BLaER1 treated with 17β-estradiol and CSF1 and Interleukin-3, amounts not matched to agents 10 nM and 100 nM (cell line): ENCODE measurements at regions not wholly inside any gene's neighbourhood (a gene's known extent, or its start where the extent isn't known, plus 50 kb on each side); places are given as distances from the start of the nearest gene placed in this dataset.
A peak's percentile ranks its signal among the peaks of the same experiment; 100 is the strongest.
"Not testable (repeated sequence)": the region's sequence is repeated elsewhere in the genome, so short reads cannot be mapped to it uniquely, and the experiment has no call there.

Experiments
- H3K27ac ChIP-seq, 11 experiments: shearing (Covaris generic); formaldehyde crosslinking; 2 replicates each; pipeline ENCODE4 v1.8.1; 2022
- H3K27me3 ChIP-seq, 11 experiments: shearing (Covaris generic); formaldehyde crosslinking; 2 replicates each; pipeline ENCODE4 v1.8.1; 2022
- H3K36me3 ChIP-seq, 11 experiments: shearing (Covaris generic); formaldehyde crosslinking; 2 replicates each; pipeline ENCODE4 v1.8.1; 2022
- H3K4me1 ChIP-seq, 10 experiments: shearing (Covaris generic); formaldehyde crosslinking; 2 replicates each; pipeline ENCODE4 v1.8.1; 2022
- H3K4me2 ChIP-seq, 11 experiments: shearing (Covaris generic); formaldehyde crosslinking; 2 replicates each; pipeline ENCODE4 v1.8.1; 2022
- H3K4me3 ChIP-seq, 10 experiments: shearing (Covaris generic); formaldehyde crosslinking; 2 replicates each; pipeline ENCODE4 v1.8.1; 2022
- H3K9ac ChIP-seq, 11 experiments: shearing (Covaris generic); formaldehyde crosslinking; 2 replicates each; pipeline ENCODE4 v1.8.1; 2022
- H3K9me3 ChIP-seq, 11 experiments: shearing (Covaris generic); formaldehyde crosslinking; replicated peaks in 1 of 11; 2 replicates each; pipeline ENCODE4 v1.8.1; 2022
- H4K20me1 ChIP-seq, 11 experiments: shearing (Covaris generic); formaldehyde crosslinking; 2 replicates each; pipeline ENCODE4 v1.8.1; 2022
- Cebpa-rat ChIP-seq, 11 experiments: shearing (Covaris generic); IDR thresholded peaks; 2 replicates each; pipeline ENCODE4 v1.8.1; 2022

DNA sequence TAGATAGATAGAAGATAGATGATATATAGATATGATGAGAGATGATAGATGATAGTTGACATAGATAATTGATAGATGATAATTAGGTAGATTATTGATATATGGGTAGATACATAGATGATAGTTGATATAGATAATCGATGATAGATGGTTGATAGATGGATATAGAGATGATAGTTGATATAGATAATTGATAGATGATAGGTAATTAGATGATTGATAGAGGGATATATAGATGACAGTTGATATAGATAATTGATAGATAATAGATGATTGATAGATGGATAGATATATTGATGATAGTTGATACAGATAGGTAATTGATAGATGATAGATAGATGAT is 72.3 kb downstream of the PRR15 start:
- no peak for TF ChIP-seq Cebpa-rat (IDR thresholded peaks at IDR 0.05)
- Histone ChIP-seq H3K4me1 (peaks cover 0 to 1% (median 0%) of the 10 kb centered on the region in 10 experiments; a peak in 3 of 20 replicates), H4K20me1 (no peaks in the 10 kb centered on the region), H3K4me3 (no peak overlapping the region), H3K9me3 (no peaks in the 10 kb centered on the region), H3K27ac (no peak overlapping the region), H3K36me3 (no peaks in the 10 kb centered on the region), H3K27me3 (no peaks in the 10 kb centered on the region), H3K4me2 (no peak overlapping the region), H3K9ac (no peak overlapping the region)

DNA sequence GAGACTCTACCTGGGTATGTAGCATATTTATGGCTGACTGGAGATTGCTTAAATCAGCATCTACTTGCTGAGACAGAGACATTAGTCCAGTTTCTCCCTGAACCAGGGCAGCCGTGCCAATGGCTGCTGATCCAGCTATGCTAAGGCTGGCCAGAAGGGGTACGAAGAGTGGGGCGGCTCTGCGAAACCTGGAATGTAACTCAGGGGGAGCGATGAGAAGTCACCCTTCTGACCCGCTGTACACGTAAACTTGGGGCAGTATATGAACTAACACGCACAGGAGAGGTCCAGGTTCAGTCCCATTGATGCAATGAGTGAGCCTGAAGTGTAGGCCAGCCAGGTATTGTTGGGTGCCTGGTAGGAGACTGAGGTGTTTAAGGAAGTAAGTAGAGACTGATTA is 73.7 kb downstream of the PRR15 start:
- H3K9me3 ChIP-seq = no peaks in the 10 kb centered on the region
- TF ChIP-seq Cebpa-rat (IDR thresholded peaks at IDR 0.05) = no peak

DNA sequence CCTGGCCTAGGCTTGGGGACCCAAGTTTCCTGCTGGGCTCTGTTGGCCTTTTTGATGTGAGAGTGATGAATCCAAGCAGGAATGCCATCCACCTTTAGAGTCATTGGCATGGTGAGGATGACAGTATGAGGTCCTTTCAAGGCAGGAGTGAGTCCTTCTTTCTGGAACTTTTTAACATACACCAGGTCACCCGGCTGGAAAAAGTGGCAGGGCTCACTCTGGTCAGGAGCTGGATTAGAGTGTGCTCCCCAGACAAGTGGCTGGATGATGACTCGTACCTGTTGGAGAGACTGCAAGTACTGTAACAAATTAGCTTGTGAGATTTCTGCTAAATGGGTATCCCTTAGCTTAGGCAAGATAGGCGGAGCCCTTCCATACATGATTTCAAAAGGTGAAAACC is 75.2 kb downstream of the PRR15 start:
- H3K9me3 ChIP-seq, H3K27ac ChIP-seq, H4K20me1 ChIP-seq, H3K27me3 ChIP-seq, H3K36me3 ChIP-seq, H3K4me2 ChIP-seq, H3K4me3 ChIP-seq, H3K4me1 ChIP-seq, H3K9ac ChIP-seq: not testable (repeated sequence)

More for the DNA sequence above, 73.7 kb downstream of the PRR15 start:
- no peaks in the 10 kb centered on the region for H3K27me3 ChIP-seq
- H3K4me2 ChIP-seq = no peak overlapping the region
- no peak overlapping the region for H3K4me3 ChIP-seq
- no peaks in the 10 kb centered on the region for H3K36me3 ChIP-seq
- H3K27ac ChIP-seq = no peak overlapping the region
- H3K9ac ChIP-seq = no peak overlapping the region
- peaks cover 0 to 10% (median 0%) of the 10 kb centered on the region in 10 experiments; a peak in 5 of 20 replicates for H3K4me1 ChIP-seq
- no peaks in the 10 kb centered on the region for H4K20me1 ChIP-seq

DNA sequence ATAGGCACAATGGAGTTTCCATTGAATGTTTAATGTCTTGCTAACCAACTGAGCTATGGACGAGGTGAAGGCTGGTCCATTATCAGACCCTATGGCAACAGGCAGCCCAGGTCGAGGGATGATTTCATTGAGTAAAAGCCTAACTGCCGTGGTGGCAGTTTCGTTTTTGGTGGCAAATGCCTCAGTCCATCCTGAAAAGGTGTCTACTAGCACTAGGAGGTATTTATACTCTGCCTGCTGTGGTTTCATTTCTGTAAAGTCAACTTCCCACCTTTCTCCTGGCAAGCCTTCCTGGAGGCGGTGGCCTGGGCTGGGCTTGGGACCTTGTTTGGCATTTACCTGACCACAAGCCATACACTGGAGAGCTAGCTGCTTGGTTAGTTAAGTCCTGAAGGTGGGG is 75.8 kb downstream of the PRR15 start:
- Histone ChIP-seq H3K9me3 (no peaks in the 10 kb centered on the region), H3K27me3 (no peaks in the 10 kb centered on the region), H3K9ac (no peak overlapping the region), H4K20me1 (no peaks in the 10 kb centered on the region), H3K4me1 (peaks cover 0 to 10% (median 0%) of the 10 kb centered on the region in 10 experiments; a peak in 5 of 20 replicates), H3K4me2 (no peak overlapping the region), H3K36me3 (no peaks in the 10 kb centered on the region), H3K27ac (no peak overlapping the region), H3K4me3 (no peak overlapping the region)
- no peak for TF ChIP-seq Cebpa-rat (IDR thresholded peaks at IDR 0.05)

DNA sequence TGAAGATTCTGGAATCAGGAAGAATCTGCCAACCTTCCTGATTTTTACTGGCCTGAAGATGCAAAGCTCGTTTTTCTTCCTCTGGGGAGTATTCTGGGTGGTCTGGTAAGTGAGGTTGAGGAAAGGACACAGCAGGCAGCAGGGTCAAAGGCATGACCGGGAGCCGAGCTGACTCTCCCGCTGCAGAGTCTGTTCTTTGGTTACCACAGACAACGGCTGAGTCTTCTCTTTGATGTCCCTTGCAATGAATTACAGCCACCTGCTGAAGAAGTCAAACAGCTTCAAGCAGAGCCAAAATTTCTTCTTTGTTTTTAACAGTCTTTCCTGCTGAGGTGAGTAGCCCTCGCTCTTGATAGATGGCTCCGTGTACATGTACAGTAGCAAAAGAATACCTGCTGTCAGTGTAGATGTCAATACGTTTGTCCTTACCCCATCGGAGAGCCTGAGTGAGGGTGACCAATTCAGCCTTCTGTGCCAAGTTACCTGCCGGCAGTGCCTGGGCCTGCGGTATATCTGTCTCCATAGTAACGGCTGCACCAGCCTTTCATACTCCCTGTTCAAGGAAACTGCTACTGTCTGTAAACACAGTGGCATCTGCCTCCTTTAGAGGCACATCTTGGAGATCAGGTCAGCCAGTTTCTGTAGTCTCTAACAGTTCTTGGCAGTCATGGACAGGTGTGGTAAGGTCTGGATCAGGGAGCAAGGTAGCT is 76.4 kb downstream of the PRR15 start:
- no peak overlapping the region for H3K4me2 ChIP-seq
- no peak overlapping the region for H3K4me3 ChIP-seq
- TF ChIP-seq Cebpa-rat (IDR thresholded peaks at IDR 0.05) = no peak
- H3K27ac ChIP-seq = no peak overlapping the region
- H3K9ac ChIP-seq = no peak overlapping the region
- peaks cover 0 to 10% (median 0%) of the 10 kb centered on the region in 10 experiments; a peak in 5 of 20 replicates for H3K4me1 ChIP-seq
- H3K36me3 ChIP-seq = no peaks in the 10 kb centered on the region
- no peaks in the 10 kb centered on the region for H3K27me3 ChIP-seq
- no peaks in the 10 kb centered on the region for H4K20me1 ChIP-seq
- H3K9me3 ChIP-seq = no peaks in the 10 kb centered on the region

DNA sequence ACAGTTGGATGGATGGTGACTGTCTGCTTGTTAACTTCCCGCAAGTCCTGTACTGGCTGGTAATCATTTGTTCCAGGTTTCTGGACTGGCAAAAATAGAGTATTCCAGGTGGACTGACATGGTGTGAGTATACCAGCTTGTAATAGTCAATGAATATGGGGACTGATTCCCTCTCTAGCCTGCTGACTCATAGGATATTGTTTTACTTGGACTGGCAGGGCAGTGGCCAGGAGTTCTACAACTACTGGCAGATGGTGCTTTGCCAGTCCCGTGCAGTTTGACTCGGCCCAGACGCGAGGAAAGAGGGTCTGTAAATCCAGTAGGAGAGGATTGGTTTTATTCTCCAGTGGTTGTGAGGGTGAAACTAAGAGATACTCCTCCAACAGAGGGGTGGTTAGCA is 78.0 kb downstream of the PRR15 start:
- peaks cover 0 to 12% (median 8%) of the 10 kb centered on the region in 10 experiments; a peak in 11 of 20 replicates for H3K4me1 ChIP-seq
- H4K20me1 ChIP-seq = no peaks in the 10 kb centered on the region
- no peaks in the 10 kb centered on the region for H3K36me3 ChIP-seq
- peak overlapping the region in 2 of 11 experiments; percentile 12 to 18; a peak in 1 of 22 replicates for H3K4me2 ChIP-seq
- H3K27me3 ChIP-seq = no peaks in the 10 kb centered on the region
- no peak overlapping the region for H3K27ac ChIP-seq
- no peaks in the 10 kb centered on the region for H3K9me3 ChIP-seq
- no peak overlapping the region for H3K4me3 ChIP-seq
- H3K9ac ChIP-seq = no peak overlapping the region
- TF ChIP-seq Cebpa-rat (IDR thresholded peaks at IDR 0.05) = no peak

DNA sequence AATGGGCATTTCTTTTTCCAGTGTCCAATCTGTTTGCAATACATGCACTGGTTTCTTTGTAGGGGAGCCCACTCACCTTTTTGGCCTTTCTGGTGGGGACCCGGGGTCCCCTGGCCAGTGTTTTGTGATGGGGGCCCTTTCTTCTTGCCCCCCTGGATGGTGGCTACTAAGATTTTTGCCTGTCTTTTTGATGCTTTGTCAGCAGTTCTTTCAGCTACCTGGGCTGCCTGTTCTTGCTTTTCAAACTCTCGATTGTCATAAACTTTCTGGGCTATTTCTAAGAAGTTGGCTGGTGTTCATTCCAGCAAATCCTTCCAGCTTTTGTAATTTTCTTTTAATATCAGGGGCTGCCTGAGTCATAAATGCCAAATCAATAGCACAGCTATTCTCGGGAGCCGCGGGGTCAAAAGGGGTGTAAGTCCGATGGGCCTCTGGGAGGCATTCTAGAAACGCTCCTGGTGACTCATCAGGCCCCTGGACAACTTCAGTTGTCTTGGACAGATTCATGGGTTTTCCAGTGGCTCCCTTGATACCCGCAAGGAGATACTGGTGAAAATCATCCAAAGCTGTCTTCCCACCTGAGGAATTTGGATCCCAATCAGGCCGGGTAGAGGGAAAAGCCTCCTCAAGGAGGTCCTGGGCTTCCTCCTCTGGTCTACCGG is 79.0 kb downstream of the PRR15 start:
- H3K4me1 ChIP-seq = peaks cover 0 to 19% (median 9%) of the 10 kb centered on the region in 10 experiments; a peak in 11 of 20 replicates
- H3K36me3 ChIP-seq = no peaks in the 10 kb centered on the region
- H3K27ac ChIP-seq = no peak overlapping the region
- H3K9ac ChIP-seq = no peak overlapping the region
- no peaks in the 10 kb centered on the region for H3K9me3 ChIP-seq
- no peaks in the 10 kb centered on the region; a peak in 1 of 22 replicates for H4K20me1 ChIP-seq
- H3K4me3 ChIP-seq = no peak overlapping the region
- no peaks in the 10 kb centered on the region for H3K27me3 ChIP-seq
- TF ChIP-seq Cebpa-rat (IDR thresholded peaks at IDR 0.05) = no peak
- no peak overlapping the region for H3K4me2 ChIP-seq

DNA sequence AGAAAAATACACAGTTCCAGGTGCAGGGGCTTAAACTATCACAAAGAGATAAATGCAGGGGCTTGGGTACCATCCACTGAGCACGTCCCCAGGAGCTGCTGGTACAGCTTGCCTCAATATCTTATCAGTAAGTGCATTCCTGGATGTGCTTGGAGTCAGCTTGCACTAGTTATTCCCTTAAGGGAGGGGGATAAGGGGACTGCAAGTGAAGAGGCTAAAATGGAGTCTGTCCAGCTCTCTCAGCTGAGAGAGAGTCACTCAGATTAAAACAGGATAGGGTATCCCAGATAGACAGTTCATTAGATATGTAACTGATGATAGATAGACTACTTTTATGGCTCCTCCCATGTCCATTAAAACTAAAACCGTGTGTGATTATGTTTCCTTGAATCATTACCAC is 82.5 kb downstream of the PRR15 start:
- not testable (repeated sequence) for H3K36me3 ChIP-seq, H3K27ac ChIP-seq, H3K4me3 ChIP-seq, H3K27me3 ChIP-seq, H3K9ac ChIP-seq, H4K20me1 ChIP-seq
- peak overlapping the region in 2 of 11 experiments; percentile 53 to 63; a peak in 4 of 22 replicates for H3K4me2 ChIP-seq
- H3K9me3 ChIP-seq = peaks cover 0 to 13% (median 0%) of the 10 kb centered on the region in 11 experiments; a peak in 3 of 22 replicates
- H3K4me1 ChIP-seq = peaks cover 0 to 19% (median 7%) of the 10 kb centered on the region in 10 experiments; a peak in 11 of 20 replicates

DNA sequence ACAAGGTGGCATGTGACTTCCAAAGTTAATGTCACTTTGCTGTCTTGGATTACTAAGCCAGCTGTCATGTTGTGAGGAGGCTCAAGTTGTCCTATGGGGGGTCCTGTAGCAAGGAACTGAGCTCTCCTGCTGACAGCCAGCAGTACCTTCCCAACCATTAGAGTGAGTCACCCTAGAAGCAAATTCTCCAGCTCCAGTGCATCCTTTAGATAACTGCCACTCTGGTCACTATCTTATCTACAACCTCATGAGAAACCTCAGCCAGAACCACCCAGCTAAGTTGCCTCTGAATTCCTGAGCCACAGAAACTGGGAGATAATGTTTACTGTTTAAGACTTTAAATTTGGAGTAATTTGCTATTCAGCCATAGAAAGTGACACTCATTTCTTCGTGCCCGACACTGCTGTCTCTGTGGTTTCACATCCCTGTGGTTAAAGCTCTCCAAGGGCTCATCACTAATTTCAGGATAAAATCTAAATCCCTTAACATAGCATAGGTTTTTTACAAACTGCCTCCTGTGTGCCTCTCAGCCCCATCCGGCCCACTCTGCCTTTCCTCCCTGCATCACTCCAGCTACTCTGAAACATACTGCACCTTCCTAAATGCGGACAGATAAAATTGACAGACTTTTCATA is 83.5 kb downstream of the PRR15 start:
- no peaks in the 10 kb centered on the region for H3K27me3 ChIP-seq
- peaks cover 0 to 19% (median 0%) of the 10 kb centered on the region in 10 experiments; a peak in 6 of 20 replicates for H3K4me1 ChIP-seq
- H3K4me2 ChIP-seq = peak overlapping the region in 3 of 11 experiments; percentile 15 to 63 (median 53); a peak in 5 of 22 replicates
- no peaks in the 10 kb centered on the region; a peak in 1 of 22 replicates for H4K20me1 ChIP-seq
- no peak overlapping the region for H3K27ac ChIP-seq
- no peak for TF ChIP-seq Cebpa-rat (IDR thresholded peaks at IDR 0.05)
- no peak overlapping the region for H3K9ac ChIP-seq
- H3K4me3 ChIP-seq = no peak overlapping the region
- H3K36me3 ChIP-seq = peaks cover 0 to 7% (median 0%) of the 10 kb centered on the region in 11 experiments; a peak in 2 of 22 replicates
- H3K9me3 ChIP-seq = peaks cover 0 to 13% (median 0%) of the 10 kb centered on the region in 11 experiments; a peak in 3 of 22 replicates

DNA sequence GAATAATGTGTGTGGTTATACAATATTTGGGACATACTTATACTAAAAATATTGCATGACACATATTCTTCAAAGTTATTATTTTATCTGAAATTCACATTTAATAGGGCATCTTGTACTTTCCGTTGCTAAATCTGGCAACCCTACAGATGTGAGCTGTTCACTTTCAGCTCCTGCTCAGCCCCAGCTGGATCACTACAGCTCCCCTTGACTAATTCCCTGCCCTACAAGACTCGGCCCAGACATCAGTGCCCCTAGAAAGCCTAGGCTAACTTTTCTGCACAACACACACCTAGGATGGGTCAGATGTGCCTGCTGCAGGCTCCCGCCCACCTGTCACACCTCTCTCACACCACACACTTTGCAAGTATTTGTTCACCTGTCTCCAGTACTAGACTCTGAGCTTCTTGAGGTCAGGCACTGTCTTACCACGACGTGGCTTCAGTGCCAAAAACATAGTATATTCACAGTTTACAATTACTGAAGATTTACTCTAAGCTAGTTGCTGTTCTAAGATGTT is 84.1 kb downstream of the PRR15 start:
- Histone ChIP-seq H3K4me1 (peaks cover 0 to 19% (median 0%) of the 10 kb centered on the region in 10 experiments; a peak in 6 of 20 replicates), H3K9me3 (peaks cover 0 to 13% (median 0%) of the 10 kb centered on the region in 11 experiments; a peak in 3 of 22 replicates)
- H3K9ac ChIP-seq, H3K4me3 ChIP-seq, H3K36me3 ChIP-seq, H3K27ac ChIP-seq, H4K20me1 ChIP-seq, H3K27me3 ChIP-seq, H3K4me2 ChIP-seq: not testable (repeated sequence)
